ENCODE measurements at regions not wholly inside any gene's neighbourhood (a gene's known extent, or its start where the extent isn't known, plus 50 kb on each side); places are given as distances from the start of the nearest gene placed in this dataset.

GRCh38 chrX:5122181-5122678 lies 1106.4 kb downstream of the NLGN4X start:
- Histone ChIP-seq H3K4me1 (no peaks in the 10 kb centered on the region), H3K79me2 (no peaks in the 10 kb centered on the region), H3K27ac (no peak overlapping the region), H3K36me3 (ENCODE audit: control insufficient read depth, insufficient read depth, low read length) (no peaks in the 10 kb centered on the region), H3K9ac (no peak overlapping the region), H3K27me3 (ENCODE audit: control insufficient read depth, insufficient read depth, low read length) (no peaks in the 10 kb centered on the region), H3K9me3 (ENCODE audit: control insufficient read depth, low read length) (no peaks in the 10 kb centered on the region), H3K4me3 (ENCODE audit: low read depth, low read length) (no peak overlapping the region), H3K4me2 (ENCODE audit: low read length) (no peak overlapping the region), H2AFZ (no peak overlapping the region)
- no peak for TF ChIP-seq CTCF (IDR thresholded peaks at IDR 0.05)

- no peaks in the 10 kb centered on the region for H3K27me3 ChIP-seq (ENCODE audit: control insufficient read depth, insufficient read depth, low read length)
- no peaks in the 10 kb centered on the region for H3K36me3 ChIP-seq (ENCODE audit: control insufficient read depth, insufficient read depth, low read length)
- no peak overlapping the region for H3K27ac ChIP-seq
- TF ChIP-seq CTCF (IDR thresholded peaks at IDR 0.05): no peak
- no peak overlapping the region for H3K4me3 ChIP-seq (ENCODE audit: low read depth, low read length)
- H3K79me2 ChIP-seq: no peaks in the 10 kb centered on the region
- H3K4me1 ChIP-seq: no peaks in the 10 kb centered on the region
- H3K9ac ChIP-seq: no peak overlapping the region
- H3K4me2 ChIP-seq (ENCODE audit: low read length): no peak overlapping the region
- no peak overlapping the region for H2AFZ ChIP-seq
- no peaks in the 10 kb centered on the region for H3K9me3 ChIP-seq (ENCODE audit: control insufficient read depth, low read length)
Measured at GRCh38 chrX:5117816-5118215, 1110.9 kb downstream of the NLGN4X start.

DNA sequence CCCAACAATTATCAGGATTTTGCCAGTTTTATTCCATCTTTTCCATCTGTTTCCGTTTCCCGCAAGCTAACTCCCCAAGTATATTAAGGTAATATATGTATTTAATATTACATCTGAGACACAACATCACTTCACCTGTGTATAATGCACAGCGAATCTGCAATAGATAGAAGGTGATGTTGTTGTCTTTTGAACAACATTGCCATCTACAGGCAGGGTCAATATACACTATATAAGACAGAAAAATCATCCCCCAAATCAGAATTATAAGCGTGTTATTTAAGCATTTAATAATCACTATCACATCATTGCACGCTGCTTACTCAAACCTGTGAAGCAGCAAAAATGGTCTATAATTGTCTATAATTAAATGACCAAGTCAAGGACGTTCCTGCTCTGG lies 1115.5 kb downstream of the NLGN4X start:
- Histone ChIP-seq H2AFZ (no peak overlapping the region), H3K4me1 (no peaks in the 10 kb centered on the region), H3K4me2 (ENCODE audit: low read length) (no peak overlapping the region), H3K27ac (no peak overlapping the region), H3K79me2 (no peaks in the 10 kb centered on the region), H3K4me3 (ENCODE audit: low read depth, low read length) (no peak overlapping the region), H3K9ac (no peak overlapping the region), H3K36me3 (ENCODE audit: control insufficient read depth, insufficient read depth, low read length) (no peaks in the 10 kb centered on the region), H3K9me3 (ENCODE audit: control insufficient read depth, low read length) (no peaks in the 10 kb centered on the region), H3K27me3 (ENCODE audit: control insufficient read depth, insufficient read depth, low read length) (no peaks in the 10 kb centered on the region)
- no peak for TF ChIP-seq CTCF (IDR thresholded peaks at IDR 0.05)

- no peaks in the 10 kb centered on the region for H3K36me3 ChIP-seq (ENCODE audit: control insufficient read depth, insufficient read depth, low read length)
Measured at GRCh38 chrX:5100004-5100403, 1128.7 kb downstream of the NLGN4X start.

More at GRCh38 chrX:5100004-5100403, 1128.7 kb downstream of the NLGN4X start:
- Histone ChIP-seq H3K9ac (no peak overlapping the region), H3K79me2 (no peaks in the 10 kb centered on the region), H3K4me2 (ENCODE audit: low read length) (no peak overlapping the region), H3K4me1 (no peaks in the 10 kb centered on the region), H3K4me3 (ENCODE audit: low read depth, low read length) (no peak overlapping the region), H3K9me3 (ENCODE audit: control insufficient read depth, low read length) (no peaks in the 10 kb centered on the region), H3K27me3 (ENCODE audit: control insufficient read depth, insufficient read depth, low read length) (no peaks in the 10 kb centered on the region), H3K27ac (no peak overlapping the region), H2AFZ (no peak overlapping the region)
- TF ChIP-seq CTCF (IDR thresholded peaks at IDR 0.05): no peak

Measured in parathyroid adenoma (tissue), 2 donors.